ENCODE measurements at regions not wholly inside any gene's neighbourhood (a gene's known extent, or its start where the extent isn't known, plus 50 kb on each side); places are given as distances from the start of the nearest gene placed in this dataset.

- TF ChIP-seq CTCF (IDR thresholded peaks at IDR 0.05; ENCODE audit: low read length) (peak; percentile 55; the same call in 1 of the 2 replicates), EZH2 (IDR thresholded peaks at IDR 0.05; ENCODE audit: borderline replicate concordance, low read length) (no peak)
Observed at GRCh38 chr5:39716532-39717028, 291.8 kb upstream of the DAB2 start.
